ENCODE measurements at regions not wholly inside any gene's neighbourhood (a gene's known extent, or its start where the extent isn't known, plus 50 kb on each side); places are given as distances from the start of the nearest gene placed in this dataset.

DNA sequence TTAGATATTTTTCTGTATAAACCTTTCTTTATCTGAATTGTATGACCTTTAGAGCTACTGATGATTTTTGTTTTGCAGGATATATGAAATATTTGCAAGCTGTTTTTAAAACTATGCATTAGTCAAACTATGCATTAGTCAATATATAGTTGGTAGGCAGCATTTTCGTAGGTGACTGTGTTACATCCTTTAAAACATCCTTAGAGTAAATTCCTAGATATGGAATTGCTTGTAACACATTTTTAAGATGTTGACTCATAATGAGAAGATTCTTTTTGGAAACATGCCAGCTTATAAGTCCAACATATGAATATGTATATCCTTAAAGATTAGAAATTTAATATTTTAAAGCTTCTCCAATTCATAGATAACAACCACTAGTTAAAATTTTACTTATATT is 1768.5 kb downstream of the PCDH7 start:
- no peak overlapping the region for H3T11ph ChIP-seq (ENCODE audit: low read length)
- no peak overlapping the region for H3K4ac ChIP-seq (ENCODE audit: low read depth, low read length)
- no peak overlapping the region for H2BK120ac ChIP-seq (ENCODE audit: low read depth, low read length, poor library complexity, severe bottlenecking)
- WGBS (ENCODE audit: extremely low coverage, insufficient read length, low lambda C conversion rate): no CpG with 5 or more reads among the region's 1 CpG
- H3K79me1 ChIP-seq (ENCODE audit: insufficient read depth, low read depth, low read length, poor library complexity, severe bottlenecking): no peaks in the 10 kb centered on the region
- no peak overlapping the region for H3K23ac ChIP-seq (ENCODE audit: insufficient read length, low read depth, low read length)
- no peak overlapping the region for H4K5ac ChIP-seq (ENCODE audit: insufficient read length, low read depth, low read length)
- Mint-ChIP-seq H3K9me3 (no peaks in the 10 kb centered on the region; a peak in 1 of 5 replicates), H3K27ac (no peak overlapping the region), H3K4me3 (no peak overlapping the region), H3K27me3 (ENCODE audit: low read depth) (no peaks in the 10 kb centered on the region), H3K36me3 (ENCODE audit: insufficient read depth in 1 of 3, low read depth in 3 of 3) (no peaks in the 10 kb centered on the region), H3K4me1 (no peaks in the 10 kb centered on the region)
- no peaks in the 10 kb centered on the region for H3K9me3 ChIP-seq (ENCODE audit: control insufficient read depth, low read depth, low read length)
- no peak for DNase-seq
- no peak overlapping the region for H2BK20ac ChIP-seq (ENCODE audit: low read depth, low read length, poor library complexity, severe bottlenecking)
- H2BK15ac ChIP-seq (ENCODE audit: low read depth, low read length): no peak overlapping the region
- H3K9ac ChIP-seq (ENCODE audit: extremely low read depth, insufficient read length, low read length): no peak overlapping the region
- no peaks in the 10 kb centered on the region for H3K23me2 ChIP-seq (ENCODE audit: insufficient read length, low read depth, low read length, poor library complexity, severe bottlenecking)
- H4K8ac ChIP-seq (replicated peaks; ENCODE audit: insufficient read length, low read depth, low read length): no peak overlapping the region
- H3K27ac ChIP-seq (ENCODE audit: insufficient read length, low read depth, low read length): no peak overlapping the region
- no peak overlapping the region for H3K4me2 ChIP-seq (ENCODE audit: insufficient read depth, insufficient read length, low read length)
- no peak overlapping the region for H4K91ac ChIP-seq (ENCODE audit: insufficient read length, low read depth, low read length)
- H2AFZ ChIP-seq (ENCODE audit: low read length): no peak overlapping the region
- no peak overlapping the region for H3K14ac ChIP-seq (ENCODE audit: insufficient read depth, low read length)
- no peak overlapping the region for H2BK5ac ChIP-seq (ENCODE audit: insufficient read length, low read length)
- H3K27me3 ChIP-seq (ENCODE audit: insufficient read depth, low read length): no peaks in the 10 kb centered on the region
- H3K4me1 ChIP-seq (ENCODE audit: insufficient read depth, low read length): no peaks in the 10 kb centered on the region
- no peak overlapping the region for H3K56ac ChIP-seq (ENCODE audit: insufficient read length, low read depth, low read length)
- no peak overlapping the region for H2AK5ac ChIP-seq (ENCODE audit: insufficient read length, low read length)
- no peaks in the 10 kb centered on the region for H4K20me1 ChIP-seq (ENCODE audit: control insufficient read depth, insufficient read depth, insufficient read length)
- TF ChIP-seq, protein P1, sequence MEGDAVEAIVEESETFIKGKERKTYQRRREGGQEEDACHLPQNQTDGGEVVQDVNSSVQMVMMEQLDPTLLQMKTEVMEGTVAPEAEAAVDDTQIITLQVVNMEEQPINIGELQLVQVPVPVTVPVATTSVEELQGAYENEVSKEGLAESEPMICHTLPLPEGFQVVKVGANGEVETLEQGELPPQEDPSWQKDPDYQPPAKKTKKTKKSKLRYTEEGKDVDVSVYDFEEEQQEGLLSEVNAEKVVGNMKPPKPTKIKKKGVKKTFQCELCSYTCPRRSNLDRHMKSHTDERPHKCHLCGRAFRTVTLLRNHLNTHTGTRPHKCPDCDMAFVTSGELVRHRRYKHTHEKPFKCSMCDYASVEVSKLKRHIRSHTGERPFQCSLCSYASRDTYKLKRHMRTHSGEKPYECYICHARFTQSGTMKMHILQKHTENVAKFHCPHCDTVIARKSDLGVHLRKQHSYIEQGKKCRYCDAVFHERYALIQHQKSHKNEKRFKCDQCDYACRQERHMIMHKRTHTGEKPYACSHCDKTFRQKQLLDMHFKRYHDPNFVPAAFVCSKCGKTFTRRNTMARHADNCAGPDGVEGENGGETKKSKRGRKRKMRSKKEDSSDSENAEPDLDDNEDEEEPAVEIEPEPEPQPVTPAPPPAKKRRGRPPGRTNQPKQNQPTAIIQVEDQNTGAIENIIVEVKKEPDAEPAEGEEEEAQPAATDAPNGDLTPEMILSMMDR (conservative IDR thresholded peaks at IDR 0.05): no peak
- no peak overlapping the region for H2BK12ac ChIP-seq (ENCODE audit: insufficient read length, low read depth, low read length)
- H3K79me2 ChIP-seq (ENCODE audit: insufficient read depth, low read length): no peaks in the 10 kb centered on the region
- no peak overlapping the region for H3K18ac ChIP-seq (ENCODE audit: insufficient read length, low read depth, low read length)

Measured in H9 (cell line).